EL (cell line): ENCODE measurements at regions not wholly inside any gene's neighbourhood (a gene's known extent, or its start where the extent isn't known, plus 50 kb on each side); places are given as distances from the start of the nearest gene placed in this dataset.
A peak's percentile ranks its signal among the peaks of the same experiment; 100 is the strongest.
"Not testable (repeated sequence)": the region's sequence is repeated elsewhere in the genome, so short reads cannot be mapped to it uniquely, and the experiment has no call there.

ENCODE experiments used
- DNase-seq: peaks from one replicate; pipeline ENCODE4 v3.0.0-alpha.2; 2016

DNA sequence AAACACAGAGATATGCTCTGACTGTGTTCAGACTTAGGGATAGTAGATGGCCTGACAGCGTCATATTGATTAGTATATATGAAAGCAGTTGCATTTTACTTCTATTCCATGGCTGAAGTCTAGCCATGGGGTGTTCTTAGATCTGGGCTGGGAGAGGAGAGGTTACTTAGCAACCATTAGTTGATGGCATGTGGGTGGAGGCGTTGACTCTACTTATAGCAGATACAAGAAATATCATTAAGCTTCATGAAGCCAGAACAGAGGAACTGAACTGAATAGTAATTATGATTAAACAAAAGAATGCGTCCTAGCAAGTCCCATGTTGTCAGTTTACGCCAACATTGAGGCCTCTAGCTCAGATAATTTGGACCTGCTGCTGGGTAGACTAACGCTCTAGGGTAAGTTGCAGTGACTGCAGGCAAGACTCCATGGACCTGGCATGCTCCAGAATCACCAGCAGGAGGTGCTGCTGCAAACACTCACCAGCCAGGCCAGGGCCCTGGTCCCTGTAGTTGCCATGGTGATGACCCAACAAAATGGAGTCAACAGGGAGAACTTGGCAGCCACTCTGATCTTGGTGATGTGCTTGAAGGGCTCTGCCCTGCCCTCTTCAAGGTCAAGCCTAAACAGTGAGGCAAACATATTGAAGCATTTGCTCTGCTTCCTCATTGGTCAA is 477.3 kb downstream of the PREX1 start:
- no peak for DNase-seq

DNA sequence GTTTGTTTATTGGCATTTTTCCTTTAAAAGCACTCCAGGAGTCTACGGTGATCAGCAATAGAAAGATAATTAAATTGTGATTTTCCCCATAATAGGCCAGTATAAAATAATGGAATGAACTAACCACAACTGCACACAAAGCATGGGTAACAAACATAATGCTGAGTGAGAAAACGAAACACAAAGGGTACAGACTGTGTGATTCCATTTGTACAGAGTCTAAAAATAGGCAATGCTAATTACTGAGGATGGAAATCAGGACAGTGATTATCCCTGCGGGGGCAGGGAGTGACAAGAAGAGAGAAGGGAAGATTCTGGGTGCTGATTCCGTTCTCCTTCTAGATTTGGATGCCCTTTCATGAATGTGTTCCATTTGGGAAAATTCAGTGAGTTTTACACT is 478.1 kb downstream of the PREX1 start:
- no peak for DNase-seq

DNA sequence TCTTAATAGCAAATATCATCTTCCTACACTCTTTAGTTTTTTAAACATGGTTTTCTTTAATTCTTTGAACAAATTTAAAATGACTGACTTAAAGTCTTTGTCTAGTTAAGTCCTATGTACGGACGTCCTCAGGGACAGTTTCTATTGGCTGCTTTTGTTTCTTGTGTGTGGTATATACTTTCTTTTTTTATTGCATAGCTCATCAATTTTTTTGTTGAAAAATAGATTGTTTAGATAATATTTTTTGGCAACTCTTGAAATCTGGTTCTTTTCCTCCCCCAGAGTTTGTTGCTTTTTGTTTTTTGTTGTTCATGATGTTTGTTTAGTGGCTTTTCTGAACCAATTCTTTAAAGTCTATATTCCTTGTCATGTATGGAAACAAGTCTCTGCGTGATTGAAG is 479.8 kb downstream of the PREX1 start:
- DNase-seq, result no peak

DNA sequence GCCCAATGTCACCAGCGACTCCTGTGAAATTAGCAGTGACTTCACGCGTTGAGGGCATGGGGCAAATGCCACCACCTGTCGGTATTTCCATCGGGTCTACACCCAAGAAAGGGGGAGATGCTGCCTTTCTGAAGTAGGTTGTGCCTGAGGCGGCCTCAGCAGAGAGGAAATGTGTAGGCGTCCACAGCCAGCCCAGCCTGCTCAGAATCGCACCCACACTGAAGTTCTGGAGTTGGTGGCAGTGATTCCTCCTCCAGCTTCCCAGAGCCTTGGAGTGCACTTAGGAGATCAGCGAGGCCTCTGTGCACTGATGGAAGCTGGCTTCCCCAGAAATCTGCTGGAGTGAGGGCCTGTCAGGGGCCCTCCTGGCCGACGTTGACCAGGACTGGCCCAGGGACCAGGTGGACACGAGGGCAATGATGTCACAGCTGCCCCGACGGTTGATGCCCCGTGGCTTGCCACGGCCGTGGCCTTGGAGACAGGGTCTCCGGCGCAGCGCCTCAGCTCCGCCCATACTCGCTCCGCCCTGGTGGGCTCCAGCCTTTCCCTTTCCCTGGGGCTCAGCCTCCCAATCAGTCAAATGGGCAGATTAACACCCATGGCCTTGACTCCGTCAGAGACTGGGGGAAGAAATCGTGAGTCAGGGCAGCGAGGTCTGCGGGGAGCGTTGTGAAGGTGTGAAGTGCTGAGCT is 484.8 kb downstream of the PREX1 start:
- no peak for DNase-seq

DNA sequence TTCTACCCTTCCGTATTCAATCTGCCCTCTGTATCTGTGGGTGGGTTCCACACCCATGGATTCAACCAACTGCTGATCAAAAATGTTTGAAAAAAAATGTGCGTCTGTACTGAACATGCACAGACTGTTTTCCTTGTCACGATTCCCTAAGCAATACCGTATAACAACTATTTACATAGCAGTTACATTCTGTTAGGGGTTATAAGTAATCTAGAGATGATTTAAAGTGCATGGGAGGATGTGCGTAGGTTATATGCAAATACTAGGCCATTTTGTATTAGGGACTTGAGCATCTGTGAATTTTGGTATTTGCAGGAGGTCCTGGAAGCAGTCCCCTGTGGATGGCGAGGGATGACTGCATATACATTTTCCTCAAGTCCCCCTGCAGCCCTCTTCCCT is 486.9 kb downstream of the PREX1 start:
- DNase-seq, result no peak

DNA sequence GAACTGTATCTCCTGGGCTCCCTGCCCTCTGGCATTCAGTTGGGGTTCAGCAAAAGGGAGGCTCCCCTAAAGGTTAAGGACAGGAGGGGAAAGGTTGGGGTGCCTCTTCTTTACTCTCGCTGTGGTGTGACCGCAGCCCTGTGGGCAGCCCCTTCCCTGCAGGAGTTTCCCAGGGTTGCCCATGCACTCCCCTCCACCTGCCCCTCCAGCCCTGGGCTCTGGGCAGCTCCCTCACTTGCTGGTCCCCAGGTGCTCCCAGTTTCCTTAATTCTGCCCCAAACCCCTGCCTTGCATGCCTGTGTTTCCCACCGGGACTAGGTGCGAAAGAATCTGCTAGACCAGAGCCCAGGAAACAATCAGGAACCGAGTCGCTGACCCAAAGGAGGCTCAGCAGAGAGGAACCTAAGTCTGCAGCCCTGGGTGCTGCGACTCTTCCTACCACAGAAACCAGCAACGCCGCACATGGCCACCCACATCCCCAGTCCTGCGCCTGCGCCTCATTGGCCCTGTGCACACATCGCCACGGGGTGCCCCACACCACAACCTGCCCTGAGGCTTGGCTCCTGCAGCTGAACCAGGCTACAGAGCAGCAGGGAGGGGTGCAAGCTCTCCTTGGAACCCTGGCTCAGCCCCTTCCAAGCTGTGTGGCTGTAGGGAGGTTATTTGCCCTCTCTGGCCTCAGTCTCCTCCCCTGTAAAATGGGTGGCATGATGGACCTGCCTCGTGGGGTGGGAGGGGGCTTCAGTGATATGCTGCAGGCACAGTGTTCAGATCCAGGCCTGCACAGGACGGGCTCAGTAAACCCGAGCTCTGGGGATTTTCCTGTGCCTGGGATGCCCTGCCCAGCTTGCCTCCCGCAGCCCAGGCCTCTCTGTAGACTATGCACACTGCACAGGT is 487.6 kb downstream of the PREX1 start:
- no peak for DNase-seq

DNA sequence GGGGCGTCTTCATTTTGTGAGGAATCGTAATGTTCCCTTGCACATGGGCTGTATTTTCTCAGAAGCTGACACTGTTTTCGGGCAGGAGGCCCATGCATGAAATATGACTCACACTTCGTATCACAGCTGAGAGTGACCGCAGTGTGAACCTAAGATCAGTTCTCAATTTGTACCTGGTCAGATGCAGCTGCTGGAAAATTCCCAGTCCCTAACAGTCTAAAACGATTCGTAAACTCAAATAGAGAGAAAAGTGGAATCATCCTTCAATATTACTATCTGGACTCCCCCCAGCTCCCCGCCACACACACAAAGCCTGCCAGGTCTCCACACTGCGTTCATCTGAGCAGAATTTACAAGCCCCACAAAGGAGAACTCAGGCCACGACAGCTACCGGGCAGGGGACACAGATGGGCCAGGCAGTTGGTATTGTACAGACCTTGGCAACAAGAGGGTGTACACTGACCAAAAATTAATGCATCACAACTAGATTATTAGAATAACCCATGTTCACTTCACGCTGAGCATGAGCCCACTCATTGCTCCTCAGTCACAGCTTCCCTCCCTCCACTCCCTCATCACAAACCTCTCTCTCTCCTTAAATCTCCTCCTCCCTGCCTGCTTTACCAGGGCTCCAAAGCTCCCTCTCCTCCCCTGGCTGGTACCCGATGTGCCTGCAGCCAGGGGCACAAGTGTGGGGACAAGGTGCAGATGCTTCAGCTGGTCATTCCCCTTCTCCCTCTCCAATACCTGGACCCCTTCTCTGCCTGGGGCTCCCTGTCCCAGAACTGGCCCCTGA is 488.4 kb downstream of the PREX1 start:
- peak; percentile 63 for DNase-seq

DNA sequence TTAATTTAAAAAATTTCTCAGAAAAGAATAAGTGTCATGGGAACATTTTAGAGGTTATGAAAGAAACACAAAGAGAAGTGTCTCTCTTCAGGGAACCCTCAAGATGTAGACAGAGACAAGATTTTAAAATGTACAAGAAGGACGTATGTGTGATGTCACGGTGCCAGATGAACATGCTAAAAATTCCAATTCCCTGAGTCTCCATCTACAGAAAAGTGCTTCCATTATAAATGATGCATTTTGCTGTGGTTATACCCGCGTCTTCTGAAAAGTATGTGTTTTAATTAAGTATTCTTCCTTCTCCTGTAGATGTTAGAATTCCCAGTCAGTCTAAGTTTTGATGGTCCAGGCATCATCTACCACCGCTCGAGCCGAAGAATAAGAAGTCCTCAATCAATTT is 489.1 kb downstream of the PREX1 start:
- DNase-seq, result peak; percentile 63

DNA sequence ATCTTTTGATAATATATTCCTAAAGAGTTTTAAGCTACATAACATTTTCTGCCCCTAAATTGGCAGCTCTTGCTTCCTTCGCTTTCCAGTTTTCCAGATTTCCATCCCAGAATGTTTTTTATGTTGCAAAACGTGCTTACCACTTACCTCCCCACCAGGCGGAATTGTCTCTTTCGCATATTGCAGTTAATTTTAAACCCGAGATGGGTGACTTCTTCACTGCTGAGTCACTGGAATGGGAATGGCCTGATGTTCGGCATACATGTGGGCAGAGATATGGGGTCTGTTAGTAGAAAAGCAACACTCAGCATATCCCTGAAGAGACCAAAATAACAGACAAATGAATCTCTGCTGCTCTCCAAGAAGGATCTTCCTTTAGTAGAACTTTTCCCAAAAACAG is 491.2 kb downstream of the PREX1 start:
- no peak for DNase-seq

DNA sequence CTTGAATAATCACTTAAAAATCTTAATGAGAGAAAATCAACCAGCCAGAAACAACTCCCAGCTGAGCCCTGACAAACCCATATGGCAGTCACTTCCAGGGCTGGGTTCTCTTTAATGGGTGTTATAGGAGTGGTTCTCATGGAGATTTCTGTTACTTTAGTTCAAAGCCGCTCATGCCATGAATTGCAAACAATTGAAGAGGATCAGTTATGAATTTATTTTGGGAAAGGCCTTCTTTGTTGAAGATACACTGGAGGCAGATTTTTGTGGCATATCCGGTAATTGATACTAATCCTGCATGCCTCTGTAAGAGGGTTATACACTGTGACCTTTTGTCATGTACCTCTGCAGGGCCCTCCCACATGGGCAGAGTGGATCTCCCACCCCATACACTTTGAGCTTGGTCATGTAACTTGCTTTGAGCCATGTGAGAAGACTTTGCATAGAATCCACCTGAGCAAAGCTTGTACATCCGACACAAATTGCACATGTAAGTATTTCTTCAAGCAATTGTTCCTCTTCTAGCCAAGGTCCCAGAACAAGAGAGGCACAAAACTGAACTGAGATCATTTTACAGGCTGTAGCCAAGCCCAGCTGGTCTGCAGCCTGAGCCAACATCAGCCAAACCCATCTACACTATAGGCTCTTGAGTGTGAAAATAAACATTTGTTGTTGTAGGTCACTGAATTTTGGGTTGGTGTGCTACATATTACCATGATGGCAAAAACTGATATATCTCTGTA is 492.3 kb downstream of the PREX1 start:
- no peak for DNase-seq

DNA sequence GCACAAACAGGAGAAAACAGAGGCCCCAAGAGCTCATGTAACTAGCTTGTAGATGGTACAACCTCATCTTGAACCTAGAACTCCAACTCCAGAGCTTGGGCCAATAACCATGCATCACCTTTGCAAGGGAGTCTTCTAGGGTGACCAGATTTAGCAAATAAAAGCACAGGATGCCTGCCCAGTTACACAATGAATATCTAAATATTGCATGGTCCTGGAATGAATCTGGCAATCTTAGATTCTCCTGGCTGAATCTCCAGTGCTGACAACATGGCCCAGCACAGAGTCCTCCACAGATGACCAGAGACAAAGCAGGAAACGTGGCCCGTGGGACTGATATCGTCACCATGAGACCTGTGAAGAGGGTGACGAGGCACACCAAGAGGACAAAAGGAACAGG is 494.1 kb downstream of the PREX1 start:
- DNase-seq, result no peak

DNA sequence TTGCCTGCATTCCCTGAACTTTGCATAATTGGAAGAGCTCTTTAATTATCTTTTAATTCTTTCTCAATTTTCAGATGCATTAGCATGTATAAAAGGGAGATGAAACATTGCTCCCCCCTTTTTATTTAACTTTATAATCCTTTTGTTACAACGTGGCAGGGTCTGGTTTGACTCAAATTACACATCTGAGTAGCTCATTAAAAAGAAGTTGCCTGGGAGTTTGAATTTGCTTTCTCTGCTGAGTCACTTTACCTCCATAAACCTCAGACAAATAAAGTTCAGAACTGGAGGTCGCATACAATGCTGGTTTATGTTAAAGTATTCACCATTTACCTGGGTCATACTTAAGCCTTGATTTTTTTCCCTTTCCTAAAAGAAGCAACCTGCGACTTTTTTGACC is 495.2 kb downstream of the PREX1 start:
- no peak for DNase-seq

DNA sequence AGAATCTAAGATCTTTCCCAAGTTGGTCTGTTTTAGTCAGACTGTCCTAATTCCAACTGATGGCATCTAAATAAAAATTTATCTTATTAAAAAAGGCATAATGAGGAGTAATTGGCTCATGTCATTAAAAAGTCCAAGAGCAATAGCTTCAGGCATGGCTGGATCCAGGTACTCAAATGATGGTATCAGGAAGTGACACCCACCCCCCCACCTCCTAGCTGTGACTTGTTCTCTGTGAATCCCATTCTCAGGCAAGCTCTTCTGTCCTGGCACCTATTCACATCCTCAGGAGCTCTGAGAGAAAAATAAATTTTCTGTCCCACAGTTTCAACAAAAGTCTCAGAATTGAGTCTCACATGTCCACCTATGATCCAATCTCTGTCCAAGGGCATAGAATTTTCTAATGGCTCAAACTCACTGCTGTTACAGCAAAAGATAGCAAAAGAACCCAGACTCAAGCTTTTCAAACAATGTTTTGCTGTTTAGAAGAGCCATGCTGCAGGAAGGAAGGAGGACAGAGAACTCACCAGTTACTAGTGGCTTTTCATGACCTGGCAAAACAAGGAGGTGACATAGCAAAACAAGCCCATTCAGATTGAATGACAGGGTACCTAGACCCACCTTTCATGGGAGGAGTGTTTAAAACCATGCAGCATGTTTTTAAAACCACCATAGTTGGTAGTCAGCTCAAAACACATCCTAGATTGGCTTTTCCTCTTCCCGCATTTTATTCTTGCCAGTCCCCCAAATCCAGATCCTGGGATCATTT is 496.1 kb downstream of the PREX1 start:
- DNase-seq, result no peak

DNA sequence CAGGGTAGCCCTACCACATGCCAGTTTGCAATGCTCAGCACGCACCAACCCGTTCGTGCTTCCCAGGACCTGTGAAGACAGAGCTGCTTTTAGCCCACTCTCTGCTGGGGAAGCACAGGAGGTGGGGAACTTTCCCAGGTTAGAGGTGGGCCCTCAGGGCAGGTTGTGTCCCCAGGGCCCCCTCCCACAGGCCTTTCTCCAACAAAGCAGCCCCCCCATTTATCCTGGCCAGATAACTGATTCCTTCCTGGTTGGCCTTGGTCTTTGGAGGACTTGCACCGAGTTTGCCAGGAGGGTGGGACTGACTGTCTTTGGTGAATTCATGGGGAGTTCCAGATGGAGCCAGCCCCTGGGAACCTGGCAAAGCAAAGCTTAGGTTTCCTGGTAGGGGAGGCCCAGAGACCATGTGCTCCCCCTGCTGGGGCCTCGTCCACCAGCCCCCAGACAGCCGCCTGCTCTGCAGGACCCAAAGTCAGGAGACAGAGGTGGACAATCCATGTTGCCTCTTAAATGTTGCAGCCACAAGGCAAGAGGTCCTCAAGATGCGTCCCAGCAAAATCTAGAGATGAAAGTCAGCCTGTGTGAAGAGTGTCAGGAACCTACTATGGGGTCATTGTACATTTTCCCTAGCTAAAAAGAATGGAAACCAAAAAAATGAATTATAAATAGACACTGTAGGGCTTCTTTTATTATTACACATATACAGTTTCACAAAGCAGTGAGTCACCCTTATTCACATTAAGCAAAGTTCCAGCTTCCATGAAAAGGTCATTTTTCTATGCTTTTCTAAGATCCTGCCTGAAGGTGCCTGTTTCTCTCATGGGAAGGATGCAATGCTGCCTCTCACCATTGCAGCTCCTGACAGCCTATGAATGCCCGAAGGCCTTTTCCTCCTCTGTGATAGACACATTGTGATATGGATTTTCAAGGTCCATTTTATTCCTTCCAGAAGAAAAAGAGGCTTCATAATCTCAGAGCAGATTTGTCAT is 497.8 kb downstream of the PREX1 start:
- peak; percentile 13 for DNase-seq

DNA sequence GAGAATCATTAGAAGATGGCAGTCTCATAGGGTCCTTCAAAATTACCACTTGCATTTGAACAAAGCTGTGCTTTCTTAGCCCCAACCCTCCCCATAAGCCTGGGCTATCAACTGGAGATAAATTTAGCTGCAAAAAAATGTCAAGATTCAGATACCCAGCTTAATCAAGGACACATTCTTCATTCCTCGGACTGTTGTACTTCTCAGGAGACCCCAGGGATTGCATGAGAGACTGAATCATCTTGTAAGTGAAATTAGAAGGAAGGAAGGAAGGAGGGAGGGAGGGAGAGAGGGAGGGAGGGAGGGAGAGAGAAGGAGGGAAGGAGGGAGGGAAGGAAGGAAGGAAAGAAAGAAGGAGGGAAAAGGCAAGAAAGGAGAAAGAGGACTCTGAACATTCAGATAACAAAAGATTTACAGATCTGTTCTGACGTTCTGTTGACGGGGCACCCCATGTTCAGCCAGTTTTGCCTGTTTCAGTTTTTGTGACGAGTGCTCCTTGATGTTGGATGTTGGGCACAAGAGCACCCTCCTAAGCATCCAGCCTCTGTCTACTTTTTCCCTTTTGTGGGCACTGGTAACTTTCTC is 498.7 kb downstream of the PREX1 start:
- DNase-seq, result no peak

DNA sequence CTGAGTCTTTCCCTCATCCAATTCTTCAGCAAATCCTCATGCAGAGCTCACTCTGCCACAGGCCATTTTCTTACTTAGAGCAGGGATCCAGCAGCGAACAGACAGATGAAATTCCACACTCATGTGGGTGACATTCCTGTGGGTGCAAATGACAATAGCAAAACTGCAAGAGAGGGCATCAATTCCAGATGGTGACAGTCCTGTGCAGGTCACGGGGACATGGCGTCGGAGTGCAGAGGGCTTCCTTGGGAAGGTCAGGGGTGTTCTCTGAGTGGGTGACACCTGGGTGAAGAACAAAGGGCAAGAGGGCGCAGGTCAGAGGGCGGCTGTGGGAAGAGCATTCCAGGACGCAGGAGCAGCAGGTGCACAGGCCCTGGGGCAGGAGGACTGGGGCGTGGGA is 500.0 kb downstream of the PREX1 start:
- DNase-seq, result not testable (repeated sequence)

DNA sequence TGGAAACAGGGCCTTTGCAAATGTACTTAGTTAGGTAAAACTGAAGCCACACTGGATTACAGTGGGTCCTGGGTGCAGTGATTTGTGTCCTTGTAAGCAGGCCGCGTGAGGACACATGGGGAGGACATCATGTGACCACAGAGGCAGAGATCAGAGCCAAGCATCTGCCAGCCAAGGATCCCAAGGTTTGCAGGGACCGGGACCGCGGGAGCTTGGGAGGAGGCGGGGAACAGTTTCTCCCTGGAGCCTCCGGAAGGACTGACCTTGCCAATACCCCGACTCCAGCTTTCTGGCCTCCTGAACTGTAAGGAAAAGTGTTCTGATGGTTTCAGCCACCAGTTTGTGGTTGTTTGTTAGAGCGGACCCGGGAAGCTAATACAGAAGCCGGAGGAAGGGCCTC is 500.9 kb downstream of the PREX1 start:
- no peak for DNase-seq

DNA sequence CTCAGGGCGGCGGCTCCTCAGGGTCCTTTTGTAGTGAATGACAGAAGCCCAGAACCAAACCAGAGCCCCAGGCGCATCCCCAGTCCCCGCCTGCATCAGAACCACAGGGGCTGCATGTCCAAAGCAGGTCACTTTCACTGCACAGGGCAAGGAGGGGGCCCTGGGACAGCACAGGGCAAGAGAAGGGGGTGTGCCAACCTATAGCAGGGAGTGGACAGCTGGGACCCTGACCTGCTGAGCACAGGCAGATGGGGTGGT is 501.4 kb downstream of the PREX1 start:
- DNase-seq, result no peak

DNA sequence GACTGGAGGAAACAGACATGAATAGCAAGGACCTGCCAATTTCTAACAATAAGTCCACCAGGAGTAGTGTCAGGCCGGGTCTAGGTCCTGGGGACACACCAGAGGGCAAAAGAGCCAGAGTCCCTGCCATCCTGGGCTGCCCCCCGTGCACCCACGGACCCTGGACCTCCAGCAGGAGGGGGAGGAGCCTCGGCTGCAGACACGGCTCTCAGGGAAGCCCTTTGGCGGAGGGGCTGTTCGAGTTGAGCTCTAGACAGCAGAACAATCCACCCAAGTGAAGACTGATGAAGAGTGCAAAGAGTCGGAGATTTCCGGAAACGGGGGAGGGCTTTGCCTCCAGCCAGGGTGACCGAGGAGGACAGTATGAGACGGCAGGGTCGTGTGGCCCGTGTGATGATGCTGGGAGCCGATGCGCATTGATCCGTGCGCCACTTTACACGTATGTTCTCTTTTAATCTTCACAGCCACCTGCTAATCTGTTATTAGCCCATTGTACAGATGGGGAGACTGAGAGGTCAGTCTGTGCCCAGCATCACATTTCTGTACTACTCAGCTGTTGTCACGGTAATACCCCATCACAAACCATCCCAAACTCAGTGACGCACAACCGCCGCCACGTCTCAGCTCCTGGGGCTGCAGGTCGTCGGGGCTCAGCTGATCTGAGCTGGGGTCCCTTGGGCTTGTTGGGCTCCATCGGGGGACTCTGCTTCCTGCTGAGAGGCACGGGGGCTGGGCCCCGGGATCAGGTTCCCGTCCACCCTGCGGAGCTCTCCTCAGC is 502.0 kb downstream of the PREX1 start:
- DNase-seq, result no peak
